Panc1 (cell line): ENCODE measurements at regions not wholly inside any gene's neighbourhood (a gene's known extent, or its start where the extent isn't known, plus 50 kb on each side); places are given as distances from the start of the nearest gene placed in this dataset.

ENCODE experiments used
- ATAC-seq: fragments of 200-7000 bp; cut with Tn5 transposase; 2 replicates; pipeline ENCODE4 v1.9.1; 2020; ENCODE audit warnings: mild to moderate bottlenecking, moderate library complexity
- BruUV-seq: library from RNA; stranded (reverse); fragments of 400-500 nt; replicated peaks from 2 replicates; lab custom pipeline; 2021; lab: Mats Ljungman, UMichigan
- CTCF ChIA-PET: fragments of 300-600 bp; sonication (Branson Sonifier 250); formaldehyde crosslinking; loops from one replicate; lab custom pipeline; 2022; ENCODE audit warnings: antibody characterized with exemption; lab: Charles Lee
- POLR2A ChIA-PET: fragments of 300-600 bp; sonication (Branson Sonifier 250); formaldehyde crosslinking; loops from one replicate; lab custom pipeline; 2022; ENCODE audit warnings: antibody characterized with exemption; lab: Charles Lee
- DNase-seq: peaks from one replicate; pipeline ENCODE4 v3.0.0-alpha.2; 2010; ENCODE audit warnings: low read depth, low spot score
- H3K27ac ChIP-seq: 2 replicates; pipeline ENCODE4 v1.5.1; 2011; ENCODE audit warnings: mild to moderate bottlenecking, low read length, inconsistent platforms
- H3K27me3 ChIP-seq: fragments of 200-500 bp; sonication (Bioruptor generic); 2 replicates; pipeline ENCODE4 v1.6.0; 2014; ENCODE audit warnings: low read length, inconsistent platforms; ENCODE audit not compliant: control insufficient read depth, insufficient read depth
- H3K36me3 ChIP-seq: fragments of 200-500 bp; sonication (Bioruptor generic); 2 replicates; pipeline ENCODE4 v1.5.1; 2014; ENCODE audit warnings: inconsistent platforms, mild to moderate bottlenecking, low read length, moderate library complexity; ENCODE audit not compliant: control insufficient read depth, insufficient read depth
- H3K4me1 ChIP-seq: 2 replicates; pipeline ENCODE4 v1.5.1; 2011; ENCODE audit warnings: inconsistent platforms, mild to moderate bottlenecking, low read length, moderate library complexity; ENCODE audit not compliant: control insufficient read depth, insufficient read depth
- H3K4me3 ChIP-seq, 2 experiments: 2 replicates each; pipeline ENCODE4 v1.5.1; 2011 to 2012; ENCODE audit warnings: low read depth in 2 of 2, low read length in 2 of 2, mild to moderate bottlenecking in 2 of 2, inconsistent platforms in 1 of 2, moderate library complexity in 1 of 2
- H3K9me3 ChIP-seq: fragments of 200-500 bp; sonication (Bioruptor generic); 2 replicates; pipeline ENCODE4 v1.5.1; 2014; ENCODE audit warnings: low read depth, mild to moderate bottlenecking, inconsistent platforms, low read length, moderate library complexity; ENCODE audit not compliant: control insufficient read depth, insufficient read depth
- POLR2AphosphoS5 ChIP-seq: IDR thresholded peaks from 2 replicates; pipeline ENCODE4 v1.6.1; 2012; ENCODE audit warnings: mild to moderate bottlenecking, low read depth, low read length, moderate library complexity
- SIN3A ChIP-seq: IDR thresholded peaks from 2 replicates; pipeline ENCODE4 v1.6.1; 2012; ENCODE audit warnings: low read depth, mild to moderate bottlenecking, low read length, moderate library complexity, borderline replicate concordance; ENCODE audit not compliant: insufficient read depth
- TCF7L2 ChIP-seq: IDR thresholded peaks from 2 replicates; pipeline ENCODE4 v1.6.1; 2011; ENCODE audit warnings: mild to moderate bottlenecking, low read depth, low read length, inconsistent platforms
- in situ Hi-C: cut with HindIII; loops from 2 replicates; pipeline ENCODE4 v1.10.0; 2016; ENCODE audit warnings: low sequenced_read_pairs, low pct_unique_long_range_greater_than_20kb
- intact Hi-C: fragments of 100-400 bp; cut with micrococcal nuclease; formaldehyde crosslinking; loops from one replicate; pipeline ENCODE4 v1.10.0; 2022; ENCODE audit not compliant: unreplicated experiment
- TF ChIP-seq, protein P1 (sequence below): fragments of 450-650 bp; IDR thresholded peaks from 2 replicates; pipeline ENCODE4 v1.5.1; 2017; ENCODE audit warnings: mild to moderate bottlenecking
- TF ChIP-seq, protein P2 (sequence below), 2 experiments: IDR thresholded peaks; 2 replicates each; pipeline ENCODE4 v1.6.1; 2011 to 2012; ENCODE audit warnings: low read depth in 2 of 2, control low read depth in 1 of 2, low read length in 1 of 2, mild to moderate bottlenecking in 1 of 2, moderate library complexity in 1 of 2; ENCODE audit not compliant: insufficient read depth in 1 of 2

DNA sequence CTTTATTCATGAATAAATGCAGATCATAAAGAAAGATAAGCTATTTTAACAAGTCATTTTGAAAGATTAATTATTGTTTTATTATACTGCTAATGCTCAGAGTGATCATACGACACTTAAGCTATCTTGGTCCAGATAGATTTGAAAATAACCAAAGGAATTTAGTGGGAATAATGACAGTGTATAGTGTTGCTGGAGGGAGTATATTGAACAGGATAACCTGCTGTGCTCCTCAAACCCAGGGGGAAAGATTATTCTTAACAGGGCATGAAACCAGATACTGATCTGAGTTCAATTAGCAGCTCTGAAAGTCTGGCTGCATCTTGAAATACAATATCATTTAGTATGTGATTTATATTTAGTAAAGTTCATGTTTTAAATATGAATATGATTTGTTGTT lies 216.3 kb upstream of the ITGA4 start:
- Histone ChIP-seq H3K4me1 (no peaks in the 10 kb centered on the region), H3K9me3 (no peaks in the 10 kb centered on the region), H3K4me3 (no peak overlapping the region), H3K27ac (no peak overlapping the region), H3K36me3 (no peaks in the 10 kb centered on the region), H3K27me3 (no peaks in the 10 kb centered on the region)
- DNase-seq (no peak), ATAC-seq (no peak)
- no peak for TF ChIP-seq SIN3A
- TF ChIP-seq POLR2AphosphoS5: no peak
- no peak for TF ChIP-seq TCF7L2
- TF ChIP-seq, protein P1, sequence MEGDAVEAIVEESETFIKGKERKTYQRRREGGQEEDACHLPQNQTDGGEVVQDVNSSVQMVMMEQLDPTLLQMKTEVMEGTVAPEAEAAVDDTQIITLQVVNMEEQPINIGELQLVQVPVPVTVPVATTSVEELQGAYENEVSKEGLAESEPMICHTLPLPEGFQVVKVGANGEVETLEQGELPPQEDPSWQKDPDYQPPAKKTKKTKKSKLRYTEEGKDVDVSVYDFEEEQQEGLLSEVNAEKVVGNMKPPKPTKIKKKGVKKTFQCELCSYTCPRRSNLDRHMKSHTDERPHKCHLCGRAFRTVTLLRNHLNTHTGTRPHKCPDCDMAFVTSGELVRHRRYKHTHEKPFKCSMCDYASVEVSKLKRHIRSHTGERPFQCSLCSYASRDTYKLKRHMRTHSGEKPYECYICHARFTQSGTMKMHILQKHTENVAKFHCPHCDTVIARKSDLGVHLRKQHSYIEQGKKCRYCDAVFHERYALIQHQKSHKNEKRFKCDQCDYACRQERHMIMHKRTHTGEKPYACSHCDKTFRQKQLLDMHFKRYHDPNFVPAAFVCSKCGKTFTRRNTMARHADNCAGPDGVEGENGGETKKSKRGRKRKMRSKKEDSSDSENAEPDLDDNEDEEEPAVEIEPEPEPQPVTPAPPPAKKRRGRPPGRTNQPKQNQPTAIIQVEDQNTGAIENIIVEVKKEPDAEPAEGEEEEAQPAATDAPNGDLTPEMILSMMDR: no peak
- TF ChIP-seq, protein P2, sequence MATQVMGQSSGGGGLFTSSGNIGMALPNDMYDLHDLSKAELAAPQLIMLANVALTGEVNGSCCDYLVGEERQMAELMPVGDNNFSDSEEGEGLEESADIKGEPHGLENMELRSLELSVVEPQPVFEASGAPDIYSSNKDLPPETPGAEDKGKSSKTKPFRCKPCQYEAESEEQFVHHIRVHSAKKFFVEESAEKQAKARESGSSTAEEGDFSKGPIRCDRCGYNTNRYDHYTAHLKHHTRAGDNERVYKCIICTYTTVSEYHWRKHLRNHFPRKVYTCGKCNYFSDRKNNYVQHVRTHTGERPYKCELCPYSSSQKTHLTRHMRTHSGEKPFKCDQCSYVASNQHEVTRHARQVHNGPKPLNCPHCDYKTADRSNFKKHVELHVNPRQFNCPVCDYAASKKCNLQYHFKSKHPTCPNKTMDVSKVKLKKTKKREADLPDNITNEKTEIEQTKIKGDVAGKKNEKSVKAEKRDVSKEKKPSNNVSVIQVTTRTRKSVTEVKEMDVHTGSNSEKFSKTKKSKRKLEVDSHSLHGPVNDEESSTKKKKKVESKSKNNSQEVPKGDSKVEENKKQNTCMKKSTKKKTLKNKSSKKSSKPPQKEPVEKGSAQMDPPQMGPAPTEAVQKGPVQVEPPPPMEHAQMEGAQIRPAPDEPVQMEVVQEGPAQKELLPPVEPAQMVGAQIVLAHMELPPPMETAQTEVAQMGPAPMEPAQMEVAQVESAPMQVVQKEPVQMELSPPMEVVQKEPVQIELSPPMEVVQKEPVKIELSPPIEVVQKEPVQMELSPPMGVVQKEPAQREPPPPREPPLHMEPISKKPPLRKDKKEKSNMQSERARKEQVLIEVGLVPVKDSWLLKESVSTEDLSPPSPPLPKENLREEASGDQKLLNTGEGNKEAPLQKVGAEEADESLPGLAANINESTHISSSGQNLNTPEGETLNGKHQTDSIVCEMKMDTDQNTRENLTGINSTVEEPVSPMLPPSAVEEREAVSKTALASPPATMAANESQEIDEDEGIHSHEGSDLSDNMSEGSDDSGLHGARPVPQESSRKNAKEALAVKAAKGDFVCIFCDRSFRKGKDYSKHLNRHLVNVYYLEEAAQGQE (IDR thresholded peaks at IDR 0.05; ENCODE audit: insufficient read depth in 1 of 2, low read depth in 2 of 2, low read length in 1 of 2): no peak
- no TSS peak for BruUV-seq
- ChIA-PET CTCF (no interaction called here), POLR2A (no interaction called here)
- intact Hi-C loops (no loop called here), in situ Hi-C loops (no loop called here)

DNA sequence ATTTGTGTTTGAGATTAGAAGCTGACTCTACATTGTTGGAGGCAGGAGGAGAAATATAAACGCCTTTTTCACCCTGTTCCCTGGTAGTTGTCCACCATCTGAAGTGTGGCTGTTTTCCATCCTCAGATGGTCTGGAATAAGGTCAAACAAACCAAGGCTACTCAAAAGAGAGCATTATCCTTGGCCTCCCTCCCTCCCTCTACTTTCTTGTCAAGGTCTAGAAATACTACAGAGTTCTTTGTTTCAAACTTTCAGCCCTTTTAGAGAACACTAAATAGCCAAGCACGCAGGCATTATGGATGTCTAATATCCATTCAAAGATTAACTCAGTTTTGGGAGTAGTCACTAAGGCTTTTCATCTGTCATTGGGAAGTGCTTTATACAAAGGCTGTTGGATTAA lies 215.8 kb upstream of the ITGA4 start:
- ChIA-PET CTCF (no interaction called here), POLR2A (no interaction called here)
- no peaks in the 10 kb centered on the region for H3K4me1 ChIP-seq
- no TSS peak for BruUV-seq
- no peak for DNase-seq
- H3K9me3 ChIP-seq: no peaks in the 10 kb centered on the region
- intact Hi-C loops: no loop called here
- H3K27ac ChIP-seq: no peak overlapping the region
- H3K4me3 ChIP-seq: no peak overlapping the region
- no peaks in the 10 kb centered on the region for H3K36me3 ChIP-seq
- no peak for ATAC-seq
- no peak for TF ChIP-seq POLR2AphosphoS5
- TF ChIP-seq, protein P2 (IDR thresholded peaks at IDR 0.05; ENCODE audit: insufficient read depth in 1 of 2, low read depth in 2 of 2, low read length in 1 of 2): no peak
- TF ChIP-seq, protein P1: no peak
- TF ChIP-seq SIN3A: no peak
- TF ChIP-seq TCF7L2: no peak
- no peaks in the 10 kb centered on the region for H3K27me3 ChIP-seq
- in situ Hi-C loops: no loop called here
